A673 (cell line): ENCODE measurements at regions not wholly inside any gene's neighbourhood (a gene's known extent, or its start where the extent isn't known, plus 50 kb on each side); places are given as distances from the start of the nearest gene placed in this dataset.

Source experiments
- BruUV-seq: library from RNA; stranded (reverse); fragments of 400-500 nt; replicated peaks from 2 replicates; lab custom pipeline; 2021; lab: Mats Ljungman, UMichigan
- CTCF ChIA-PET: fragments of 300-600 bp; sonication (Branson Sonifier 250); formaldehyde crosslinking; loops from one replicate; lab custom pipeline; 2022; ENCODE audit warnings: antibody characterized with exemption; lab: Charles Lee
- POLR2A ChIA-PET: fragments of 300-600 bp; sonication (Branson Sonifier 250); formaldehyde crosslinking; loops from one replicate; lab custom pipeline; 2022; ENCODE audit warnings: antibody characterized with exemption; ENCODE audit not compliant: low non-redundant PET; lab: Charles Lee
- DNase-seq: peaks from one replicate; pipeline ENCODE4 v3.0.0-alpha.2; 2015; ENCODE audit warnings: low spot score
- H3K27ac ChIP-seq: fragments of 200-600 bp; sonication (generic); 2 replicates; pipeline ENCODE4 v1.5.1; 2016; ENCODE audit warnings: mixed run types, low read depth, mild to moderate bottlenecking, mixed read lengths, antibody characterized with exemption, low read length; ENCODE audit not compliant: poor library complexity, severe bottlenecking
- H3K27me3 ChIP-seq: fragments of 200-600 bp; sonication (generic); replicated peaks from 2 replicates; pipeline ENCODE4 v1.6.1; 2017; ENCODE audit warnings: mixed run types, low read depth, mild to moderate bottlenecking, mixed read lengths, antibody characterized with exemption, low read length; ENCODE audit not compliant: insufficient read depth, poor library complexity
- H3K36me3 ChIP-seq: fragments of 200-600 bp; sonication (generic); 2 replicates; pipeline ENCODE4 v1.6.1; 2016; ENCODE audit warnings: mixed run types, mild to moderate bottlenecking, mixed read lengths, antibody characterized with exemption, low read length; ENCODE audit not compliant: insufficient read depth, poor library complexity, severe bottlenecking
- H3K4me1 ChIP-seq: fragments of 200-600 bp; sonication (generic); 2 replicates; pipeline ENCODE4 v1.6.1; 2017; ENCODE audit warnings: mixed run types, mild to moderate bottlenecking, mixed read lengths, antibody characterized with exemption, low read length; ENCODE audit not compliant: insufficient read depth, poor library complexity, severe bottlenecking
- H3K4me3 ChIP-seq: fragments of 200-600 bp; sonication (generic); 2 replicates; pipeline ENCODE4 v1.5.1; 2016; ENCODE audit warnings: low read depth, mixed run types, mild to moderate bottlenecking, mixed read lengths, low read length; ENCODE audit not compliant: poor library complexity, severe bottlenecking
- H3K9me3 ChIP-seq: fragments of 200-600 bp; sonication (generic); 2 replicates; pipeline ENCODE4 v1.6.1; 2016; ENCODE audit warnings: mixed run types, low read depth, mild to moderate bottlenecking, mixed read lengths, antibody characterized with exemption, low read length; ENCODE audit not compliant: poor library complexity, severe bottlenecking
- CTCF ChIP-seq: fragments of 300-800, 200-600 bp; sonication (generic); conservative IDR thresholded peaks from 2 replicates; pipeline ENCODE4 v1.5.1; 2017; ENCODE audit warnings: low read depth, mild to moderate bottlenecking, antibody characterized with exemption, low read length, moderate library complexity, mixed read lengths
- EZH2 ChIP-seq: fragments of 200-600 bp; sonication (generic); IDR thresholded peaks from 2 replicates; pipeline ENCODE4 v1.6.1; 2017; ENCODE audit warnings: borderline replicate concordance, low read depth, mild to moderate bottlenecking, mixed read lengths, antibody characterized with exemption, low read length; ENCODE audit not compliant: poor library complexity, severe bottlenecking
- intact Hi-C: fragments of 100-400 bp; cut with micrococcal nuclease; formaldehyde crosslinking; loops from one replicate; pipeline ENCODE4 v1.10.0; 2022; ENCODE audit not compliant: unreplicated experiment

- H3K4me1 ChIP-seq = no peaks in the 10 kb centered on the region
- no peak overlapping the region for H3K27ac ChIP-seq
- H3K36me3 ChIP-seq = no peaks in the 10 kb centered on the region
- TF ChIP-seq CTCF (no peak), EZH2 (no peak)
- H3K4me3 ChIP-seq = no peak overlapping the region
- no peaks in the 10 kb centered on the region for H3K27me3 ChIP-seq
- POLR2A ChIA-PET = no interaction called here
- intact Hi-C loops = no loop called here
- no peak for DNase-seq
- CTCF ChIA-PET = no interaction called here
- no TSS peak for BruUV-seq
- no peaks in the 10 kb centered on the region for H3K9me3 ChIP-seq
Measured at GRCh38 chr1:72485801-72486200, 203.5 kb upstream of the NEGR1 start.

- ChIA-PET CTCF (no interaction called here), POLR2A (no interaction called here)
- intact Hi-C loops = no loop called here
- H3K36me3 ChIP-seq = no peaks in the 10 kb centered on the region
- H3K27ac ChIP-seq = no peak overlapping the region
- H3K27me3 ChIP-seq = no peaks in the 10 kb centered on the region
- BruUV-seq = no TSS peak
- no peaks in the 10 kb centered on the region for H3K9me3 ChIP-seq
- no peak overlapping the region for H3K4me3 ChIP-seq
- H3K4me1 ChIP-seq = no peaks in the 10 kb centered on the region
- no peak for DNase-seq
- no peak for TF ChIP-seq EZH2
- no peak for TF ChIP-seq CTCF
Measured at GRCh38 chr1:72483846-72484357, 201.6 kb upstream of the NEGR1 start.

GRCh38 chr1:72482736-72483413 lies 200.5 kb upstream of the NEGR1 start:
- no TSS peak for BruUV-seq
- no peak for DNase-seq
- Histone ChIP-seq H3K4me1 (no peaks in the 10 kb centered on the region), H3K27ac (no peak overlapping the region), H3K36me3 (no peaks in the 10 kb centered on the region), H3K4me3 (no peak overlapping the region), H3K27me3 (no peaks in the 10 kb centered on the region), H3K9me3 (no peaks in the 10 kb centered on the region)
- TF ChIP-seq EZH2 (no peak), CTCF (no peak)
- CTCF ChIA-PET = no interaction called here
- intact Hi-C loops = no loop called here
- POLR2A ChIA-PET = no interaction called here
